ENCODE measurements at regions not wholly inside any gene's neighbourhood (a gene's known extent, or its start where the extent isn't known, plus 50 kb on each side); places are given as distances from the start of the nearest gene placed in this dataset.

- in situ Hi-C loops (cut with HindIII; ENCODE audit: low pct_unique_long_range_greater_than_20kb, low sequenced_read_pairs): no loop called here
- peaks cover 2% of the 10 kb centered on the region; the same call in 1 of the 2 replicates for H3K27me3 ChIP-seq (ENCODE audit: control insufficient read depth, insufficient read depth, low read length)
- H3K9me3 ChIP-seq (ENCODE audit: control insufficient read depth, insufficient read depth, low read depth, low read length): no peaks in the 10 kb centered on the region
- H3K27ac ChIP-seq (ENCODE audit: low read length): no peak overlapping the region
- POLR2A ChIA-PET: no interaction called here
- no peaks in the 10 kb centered on the region for H3K4me1 ChIP-seq (ENCODE audit: control insufficient read depth, insufficient read depth, low read length)
- no peaks in the 10 kb centered on the region for H3K36me3 ChIP-seq (ENCODE audit: control insufficient read depth, insufficient read depth, low read length)
- no peak for DNase-seq (ENCODE audit: low read depth, low spot score)
- intact Hi-C loops (cut with micrococcal nuclease; ENCODE audit: unreplicated experiment): no loop called here
- no TSS peak for BruUV-seq (replicated peaks)
- TF ChIP-seq POLR2AphosphoS5 (IDR thresholded peaks at IDR 0.05; ENCODE audit: low read depth, low read length): no peak
- no peak for TF ChIP-seq CTCF (IDR thresholded peaks at IDR 0.05)
- TF ChIP-seq TCF7L2 (IDR thresholded peaks at IDR 0.05; ENCODE audit: low read depth, low read length): no peak
- no peak for TF ChIP-seq REST (IDR thresholded peaks at IDR 0.05; ENCODE audit: insufficient read depth in 1 of 2, low read depth in 2 of 2, low read length in 1 of 2)
- TF ChIP-seq SIN3A (IDR thresholded peaks at IDR 0.05; ENCODE audit: borderline replicate concordance, insufficient read depth, low read depth, low read length): no peak
- no peak for ATAC-seq
- H3K4me3 ChIP-seq (ENCODE audit: low read depth in 2 of 2, low read length in 2 of 2): no peak overlapping the region
- CTCF ChIA-PET: interaction anchor here (0.5 kb wide), 1 partner anchor 432 kb away, joined by 6 read pairs; no protein-coding TSS in a partner anchor
Measured at GRCh38 chr1:239999170-239999569, 92.5 kb upstream of the FMN2 start.

- ATAC-seq (no peak), DNase-seq (ENCODE audit: low read depth, low spot score) (no peak)
- peaks cover 2% of the 10 kb centered on the region; the same call in 1 of the 2 replicates for H3K27me3 ChIP-seq (ENCODE audit: control insufficient read depth, insufficient read depth, low read length)
- no peak overlapping the region for H3K4me3 ChIP-seq (ENCODE audit: low read depth in 2 of 2, low read length in 2 of 2)
- intact Hi-C loops (cut with micrococcal nuclease; ENCODE audit: unreplicated experiment) (no loop called here), in situ Hi-C loops (cut with HindIII; ENCODE audit: low pct_unique_long_range_greater_than_20kb, low sequenced_read_pairs) (no loop called here)
- no peaks in the 10 kb centered on the region for H3K9me3 ChIP-seq (ENCODE audit: control insufficient read depth, insufficient read depth, low read depth, low read length)
- no TSS peak for BruUV-seq (replicated peaks)
- ChIA-PET CTCF (no interaction called here), POLR2A (no interaction called here)
- H3K27ac ChIP-seq (ENCODE audit: low read length): no peak overlapping the region
- H3K4me1 ChIP-seq (ENCODE audit: control insufficient read depth, insufficient read depth, low read length): no peaks in the 10 kb centered on the region
- H3K36me3 ChIP-seq (ENCODE audit: control insufficient read depth, insufficient read depth, low read length): no peaks in the 10 kb centered on the region
- TF ChIP-seq SIN3A (IDR thresholded peaks at IDR 0.05; ENCODE audit: borderline replicate concordance, insufficient read depth, low read depth, low read length) (no peak), REST (IDR thresholded peaks at IDR 0.05; ENCODE audit: insufficient read depth in 1 of 2, low read depth in 2 of 2, low read length in 1 of 2) (no peak), CTCF (IDR thresholded peaks at IDR 0.05) (no peak), POLR2AphosphoS5 (IDR thresholded peaks at IDR 0.05; ENCODE audit: low read depth, low read length) (no peak), TCF7L2 (IDR thresholded peaks at IDR 0.05; ENCODE audit: low read depth, low read length) (no peak)
Measured at GRCh38 chr1:240000634-240001033, 91.0 kb upstream of the FMN2 start.
